ENCODE measurements at regions not wholly inside any gene's neighbourhood (a gene's known extent, or its start where the extent isn't known, plus 50 kb on each side); places are given as distances from the start of the nearest gene placed in this dataset.

GRCh38 chr10:44824607-44825006 is 86.5 kb upstream of the TMEM72 start:
- no peak for TF ChIP-seq CTCF (IDR thresholded peaks at IDR 0.05; ENCODE audit: insufficient read depth, low read depth, low read length, missing control alignments)
- H3K4me3 ChIP-seq (ENCODE audit: low read depth, low read length), result no peak overlapping the region
- DNase-seq (ENCODE audit: low read depth), result no peak

GRCh38 chr10:44827431-44828006 is 83.6 kb upstream of the TMEM72 start:
- H3K4me3 ChIP-seq (ENCODE audit: low read depth, low read length), result no peak overlapping the region
- no peak for DNase-seq (ENCODE audit: low read depth)
- TF ChIP-seq CTCF (IDR thresholded peaks at IDR 0.05; ENCODE audit: insufficient read depth, low read depth, low read length, missing control alignments), result no peak

- TF ChIP-seq CTCF (IDR thresholded peaks at IDR 0.05; ENCODE audit: insufficient read depth, low read depth, low read length, missing control alignments), result no peak
- H3K4me3 ChIP-seq (ENCODE audit: low read depth, low read length), result no peak overlapping the region
- no peak for DNase-seq (ENCODE audit: low read depth)
Observed at GRCh38 chr10:44828508-44829142, 82.5 kb upstream of the TMEM72 start.

GRCh38 chr10:44829426-44829825 is 81.7 kb upstream of the TMEM72 start:
- no peak overlapping the region for H3K4me3 ChIP-seq (ENCODE audit: low read depth, low read length)
- no peak for DNase-seq (ENCODE audit: low read depth)
- no peak for TF ChIP-seq CTCF (IDR thresholded peaks at IDR 0.05; ENCODE audit: insufficient read depth, low read depth, low read length, missing control alignments)

- no peak for DNase-seq (ENCODE audit: low read depth)
- TF ChIP-seq CTCF (IDR thresholded peaks at IDR 0.05; ENCODE audit: insufficient read depth, low read depth, low read length, missing control alignments), result no peak
- no peak overlapping the region for H3K4me3 ChIP-seq (ENCODE audit: low read depth, low read length)
Observed at GRCh38 chr10:44830022-44830421, 81.1 kb upstream of the TMEM72 start.

- DNase-seq (ENCODE audit: low read depth), result no peak
- no peak overlapping the region for H3K4me3 ChIP-seq (ENCODE audit: low read depth, low read length)
- no peak for TF ChIP-seq CTCF (IDR thresholded peaks at IDR 0.05; ENCODE audit: insufficient read depth, low read depth, low read length, missing control alignments)
Observed at GRCh38 chr10:44831581-44831980, 79.6 kb upstream of the TMEM72 start.
